GM11168 (cell line): ENCODE measurements at regions not wholly inside any gene's neighbourhood (a gene's known extent, or its start where the extent isn't known, plus 50 kb on each side); places are given as distances from the start of the nearest gene placed in this dataset.
"Not testable (repeated sequence)": the region's sequence is repeated elsewhere in the genome, so short reads cannot be mapped to it uniquely, and the experiment has no call there.

Experiments used
- in situ Hi-C: fragments of 300-500 bp; cut with MboI; formaldehyde crosslinking; loops from one replicate; pipeline ENCODE4 v1.12.0; 2022; ENCODE audit warnings: low sequenced_read_pairs; ENCODE audit not compliant: unreplicated experiment

- in situ Hi-C loops: no loop called here
These were observed 79.2 kb downstream of the C9orf152 start for GRCh38 chr9:110128664-110129329.

- in situ Hi-C loops: no loop called here
These were observed 78.5 kb downstream of the C9orf152 start for GRCh38 chr9:110129425-110129824.

GRCh38 chr9:110130211-110130610, 77.7 kb downstream of the C9orf152 start:
- in situ Hi-C loops: no loop called here

- in situ Hi-C loops: no loop called here
These were observed 77.1 kb downstream of the C9orf152 start for GRCh38 chr9:110130791-110131416.

- in situ Hi-C loops: no loop called here
These were observed 76.5 kb downstream of the C9orf152 start for GRCh38 chr9:110131499-110131898.

- in situ Hi-C loops: not testable (repeated sequence)
These were observed 75.4 kb downstream of the C9orf152 start for GRCh38 chr9:110132531-110132930.

- in situ Hi-C loops: no loop called here
These were observed 74.9 kb downstream of the C9orf152 start for GRCh38 chr9:110133059-110133458.

GRCh38 chr9:110133608-110134210, 74.2 kb downstream of the C9orf152 start:
- in situ Hi-C loops: no loop called here

- in situ Hi-C loops: no loop called here
These were observed 72.1 kb downstream of the C9orf152 start for GRCh38 chr9:110135846-110136245.

- in situ Hi-C loops: no loop called here
These were observed 71.2 kb downstream of the C9orf152 start for GRCh38 chr9:110136802-110137201.

- in situ Hi-C loops: loop anchor here (10.0 kb wide), 1 partner anchor 65 kb away; no protein-coding TSS in a partner anchor
These were observed 67.7 kb downstream of the C9orf152 start for GRCh38 chr9:110140276-110140675.

GRCh38 chr9:110141227-110141793, 66.6 kb downstream of the C9orf152 start:
- in situ Hi-C loops: loop anchor here (10.0 kb wide), 1 partner anchor 67 kb away; no protein-coding TSS in a partner anchor

GRCh38 chr9:110142253-110142652, 65.7 kb downstream of the C9orf152 start:
- in situ Hi-C loops: loop anchor here (10.0 kb wide), 1 partner anchor 67 kb away; no protein-coding TSS in a partner anchor

- in situ Hi-C loops: loop anchor here (10.0 kb wide), 1 partner anchor 68 kb away; no protein-coding TSS in a partner anchor
These were observed 65.0 kb downstream of the C9orf152 start for GRCh38 chr9:110142868-110143481.

GRCh38 chr9:110143485-110143884, 64.5 kb downstream of the C9orf152 start:
- in situ Hi-C loops: loop anchor here (10.0 kb wide), 1 partner anchor 69 kb away; no protein-coding TSS in a partner anchor

GRCh38 chr9:110143950-110144545, 63.9 kb downstream of the C9orf152 start:
- in situ Hi-C loops: loop anchor here (10.0 kb wide), 1 partner anchor 69 kb away; no protein-coding TSS in a partner anchor

GRCh38 chr9:110146373-110146772, 61.6 kb downstream of the C9orf152 start:
- in situ Hi-C loops: loop anchor here (10.0 kb wide), 1 partner anchor 72 kb away; no protein-coding TSS in a partner anchor

- in situ Hi-C loops: loop anchor here (10.0 kb wide), 1 partner anchor 74 kb away; no protein-coding TSS in a partner anchor
These were observed 59.6 kb downstream of the C9orf152 start for GRCh38 chr9:110148384-110148783.

- in situ Hi-C loops: loop anchor here (10.0 kb wide), 1 partner anchor 74 kb away; no protein-coding TSS in a partner anchor
These were observed 59.1 kb downstream of the C9orf152 start for GRCh38 chr9:110148891-110149290.
